OCI-LY3 (cell line): ENCODE measurements at regions not wholly inside any gene's neighbourhood (a gene's known extent, or its start where the extent isn't known, plus 50 kb on each side); places are given as distances from the start of the nearest gene placed in this dataset.
A peak's percentile ranks its signal among the peaks of the same experiment; 100 is the strongest.

ENCODE experiments used
- H2AFZ ChIP-seq: fragments of 200-600, 300-600 bp; shearing (Covaris generic); 2 replicates; pipeline ENCODE4 v1.6.0; 2014; ENCODE audit warnings: antibody characterized with exemption, low read depth, low read length
- H3K27ac ChIP-seq: fragments of 200-600, 300-600 bp; sonication (generic); 2 replicates; pipeline ENCODE4 v1.5.1; 2014; ENCODE audit warnings: mild to moderate bottlenecking, low read length, moderate library complexity, mixed read lengths
- H3K27me3 ChIP-seq: fragments of 200-600, 300-600 bp; sonication (generic); 2 replicates; pipeline ENCODE4 v1.6.1; 2014; ENCODE audit warnings: low read depth, low read length, mixed read lengths
- H3K36me3 ChIP-seq: fragments of 200-600, 300-600 bp; sonication (generic); replicated peaks from 2 replicates; pipeline ENCODE3; 2014; ENCODE audit warnings: low read depth, low read length, mixed read lengths
- H3K4me1 ChIP-seq: fragments of 300-600, 200-600 bp; sonication (generic); 2 replicates; pipeline ENCODE4 v1.6.1; 2014; ENCODE audit warnings: low read length, mixed read lengths
- H3K4me2 ChIP-seq: fragments of 200-600, 300-600 bp; sonication (generic); 2 replicates; pipeline ENCODE4 v1.6.1; 2014; ENCODE audit warnings: low read length, mixed read lengths
- H3K4me3 ChIP-seq: fragments of 300-600, 200-600 bp; sonication (generic); 2 replicates; pipeline ENCODE4 v1.5.1; 2014; ENCODE audit warnings: antibody characterized with exemption, mild to moderate bottlenecking, low read length, moderate library complexity
- H3K79me2 ChIP-seq: fragments of 300-600, 200-600 bp; shearing (Covaris generic); 2 replicates; pipeline ENCODE4 v1.6.1; 2014; ENCODE audit warnings: mild to moderate bottlenecking, low read length, mixed read lengths
- H3K9ac ChIP-seq: fragments of 300-600, 200-600 bp; shearing (Covaris generic); 2 replicates; pipeline ENCODE4 v1.6.0; 2014; ENCODE audit warnings: mild to moderate bottlenecking, low read length, moderate library complexity
- H3K9me3 ChIP-seq: fragments of 200-600, 300-600 bp; shearing (Covaris generic); 2 replicates; pipeline ENCODE4 v1.6.1; 2014; ENCODE audit warnings: low read length, mixed read lengths; ENCODE audit not compliant: insufficient read depth
- H4K20me1 ChIP-seq: fragments of 200-600, 300-600 bp; sonication (generic); 2 replicates; pipeline ENCODE4 v1.6.1; 2016; ENCODE audit warnings: low read length, mixed read lengths; ENCODE audit not compliant: insufficient read depth
- EZH2phosphoT487 ChIP-seq: fragments of 200-600 bp; shearing (Covaris generic); IDR thresholded peaks from 2 replicates; pipeline ENCODE4 v1.6.1; 2018; ENCODE audit warnings: antibody characterized with exemption, mixed run types, low read depth
- TF ChIP-seq, protein P1 (sequence below): fragments of 200-600, 300-600 bp; sonication (generic); IDR thresholded peaks from 2 replicates; pipeline ENCODE4 v1.5.1; 2014; ENCODE audit warnings: antibody characterized with exemption, low read length, low read depth

DNA sequence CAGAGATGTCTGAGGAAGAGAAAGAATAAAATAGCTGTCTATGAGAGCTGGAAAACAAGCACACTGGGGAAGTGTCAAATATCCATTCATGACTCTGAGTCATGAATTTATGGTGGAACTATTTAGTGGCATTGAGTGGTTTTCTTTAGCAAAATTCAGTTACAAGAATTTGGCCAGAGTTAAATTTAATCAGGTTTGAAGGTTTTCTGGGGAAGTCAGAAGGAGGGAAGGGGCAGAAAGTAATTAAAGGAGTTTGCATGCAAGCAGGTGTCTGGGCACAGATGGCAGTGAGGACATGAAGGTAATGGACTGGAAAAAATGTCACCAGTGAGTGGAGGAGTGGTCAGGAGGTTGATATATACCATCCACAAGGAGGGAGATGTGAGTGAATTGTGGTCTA is 121.9 kb upstream of the IVNS1ABP start:
- Histone ChIP-seq H3K27me3 (no peaks in the 10 kb centered on the region), H4K20me1 (no peaks in the 10 kb centered on the region), H3K4me2 (peak overlapping the region; percentile 53), H3K79me2 (no peaks in the 10 kb centered on the region), H3K9me3 (no peaks in the 10 kb centered on the region; the same call in 1 of the 2 replicates), H3K36me3 (no peaks in the 10 kb centered on the region), H3K4me1 (peaks cover 37% of the 10 kb centered on the region), H3K4me3 (peak overlapping the region; percentile 21), H3K27ac (peak overlapping the region; percentile 88), H3K9ac (peak overlapping the region; percentile 52), H2AFZ (no peak overlapping the region)
- TF ChIP-seq, protein P1, sequence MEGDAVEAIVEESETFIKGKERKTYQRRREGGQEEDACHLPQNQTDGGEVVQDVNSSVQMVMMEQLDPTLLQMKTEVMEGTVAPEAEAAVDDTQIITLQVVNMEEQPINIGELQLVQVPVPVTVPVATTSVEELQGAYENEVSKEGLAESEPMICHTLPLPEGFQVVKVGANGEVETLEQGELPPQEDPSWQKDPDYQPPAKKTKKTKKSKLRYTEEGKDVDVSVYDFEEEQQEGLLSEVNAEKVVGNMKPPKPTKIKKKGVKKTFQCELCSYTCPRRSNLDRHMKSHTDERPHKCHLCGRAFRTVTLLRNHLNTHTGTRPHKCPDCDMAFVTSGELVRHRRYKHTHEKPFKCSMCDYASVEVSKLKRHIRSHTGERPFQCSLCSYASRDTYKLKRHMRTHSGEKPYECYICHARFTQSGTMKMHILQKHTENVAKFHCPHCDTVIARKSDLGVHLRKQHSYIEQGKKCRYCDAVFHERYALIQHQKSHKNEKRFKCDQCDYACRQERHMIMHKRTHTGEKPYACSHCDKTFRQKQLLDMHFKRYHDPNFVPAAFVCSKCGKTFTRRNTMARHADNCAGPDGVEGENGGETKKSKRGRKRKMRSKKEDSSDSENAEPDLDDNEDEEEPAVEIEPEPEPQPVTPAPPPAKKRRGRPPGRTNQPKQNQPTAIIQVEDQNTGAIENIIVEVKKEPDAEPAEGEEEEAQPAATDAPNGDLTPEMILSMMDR, result no peak
- TF ChIP-seq EZH2phosphoT487, result no peak

DNA sequence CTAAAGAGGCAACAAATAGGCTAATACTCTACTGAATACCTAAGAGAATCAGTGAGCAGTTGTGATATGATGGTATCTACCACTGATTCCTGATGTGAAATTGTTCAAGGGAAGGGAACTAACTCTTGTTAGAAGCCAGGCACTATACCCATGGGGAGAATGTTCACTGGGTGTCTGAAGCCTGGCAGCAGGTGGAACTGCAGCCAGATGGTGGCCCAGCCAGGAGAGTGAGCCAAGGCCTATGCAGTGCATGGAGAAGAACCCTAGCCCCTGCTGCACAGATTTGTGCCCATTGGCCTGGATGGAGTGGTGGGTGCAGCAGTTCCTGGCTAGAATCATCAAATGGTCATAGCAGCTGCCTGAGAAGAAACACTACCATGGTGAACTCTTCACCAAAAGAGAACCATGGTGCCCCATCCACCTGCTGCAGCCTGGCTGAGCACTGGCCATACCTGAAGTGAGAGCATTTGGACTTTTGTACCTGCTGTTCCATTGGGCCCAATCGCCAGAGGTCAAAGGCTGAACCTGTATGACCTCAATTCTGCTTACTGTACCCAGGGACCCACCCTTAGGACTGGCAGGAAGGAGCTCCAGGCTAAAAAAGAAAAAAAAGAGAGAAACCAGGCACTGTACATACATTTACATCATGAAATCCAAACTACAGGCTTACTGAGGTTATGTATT is 118.8 kb upstream of the IVNS1ABP start:
- Histone ChIP-seq H2AFZ (no peak overlapping the region), H3K27me3 (no peaks in the 10 kb centered on the region), H3K27ac (no peak overlapping the region), H3K9me3 (no peaks in the 10 kb centered on the region; the same call in 1 of the 2 replicates), H3K4me1 (peaks cover 31% of the 10 kb centered on the region), H3K4me3 (no peak overlapping the region), H4K20me1 (no peaks in the 10 kb centered on the region), H3K79me2 (no peaks in the 10 kb centered on the region), H3K4me2 (no peak overlapping the region), H3K9ac (no peak overlapping the region), H3K36me3 (no peaks in the 10 kb centered on the region)
- TF ChIP-seq, protein P1, result no peak
- TF ChIP-seq EZH2phosphoT487, result no peak

- Histone ChIP-seq H3K36me3 (no peaks in the 10 kb centered on the region), H3K27ac (no peak overlapping the region), H2AFZ (no peak overlapping the region), H3K4me1 (peaks cover 21% of the 10 kb centered on the region), H4K20me1 (no peaks in the 10 kb centered on the region), H3K9me3 (no peaks in the 10 kb centered on the region; the same call in 1 of the 2 replicates), H3K79me2 (no peaks in the 10 kb centered on the region), H3K9ac (no peak overlapping the region), H3K27me3 (no peaks in the 10 kb centered on the region), H3K4me2 (no peak overlapping the region), H3K4me3 (no peak overlapping the region)
- TF ChIP-seq EZH2phosphoT487, result no peak
- TF ChIP-seq, protein P1, result no peak
These were observed 117.7 kb upstream of the IVNS1ABP start for GRCh38 chr1:185434721-185435120.

GRCh38 chr1:185433667-185434066 is 116.6 kb upstream of the IVNS1ABP start:
- H4K20me1 ChIP-seq, result no peaks in the 10 kb centered on the region

More at GRCh38 chr1:185433667-185434066, 116.6 kb upstream of the IVNS1ABP start:
- Histone ChIP-seq H3K4me2 (no peak overlapping the region), H3K9ac (no peak overlapping the region), H3K4me1 (peaks cover 15% of the 10 kb centered on the region), H3K4me3 (no peak overlapping the region), H3K79me2 (no peaks in the 10 kb centered on the region), H3K27ac (no peak overlapping the region), H2AFZ (no peak overlapping the region), H3K9me3 (no peaks in the 10 kb centered on the region; the same call in 1 of the 2 replicates), H3K36me3 (no peaks in the 10 kb centered on the region), H3K27me3 (no peaks in the 10 kb centered on the region)
- TF ChIP-seq EZH2phosphoT487, result no peak
- TF ChIP-seq, protein P1, result no peak
